ENCODE measurements at regions not wholly inside any gene's neighbourhood (a gene's known extent, or its start where the extent isn't known, plus 50 kb on each side); places are given as distances from the start of the nearest gene placed in this dataset.
"Not testable (repeated sequence)": the region's sequence is repeated elsewhere in the genome, so short reads cannot be mapped to it uniquely, and the experiment has no call there.

DNA sequence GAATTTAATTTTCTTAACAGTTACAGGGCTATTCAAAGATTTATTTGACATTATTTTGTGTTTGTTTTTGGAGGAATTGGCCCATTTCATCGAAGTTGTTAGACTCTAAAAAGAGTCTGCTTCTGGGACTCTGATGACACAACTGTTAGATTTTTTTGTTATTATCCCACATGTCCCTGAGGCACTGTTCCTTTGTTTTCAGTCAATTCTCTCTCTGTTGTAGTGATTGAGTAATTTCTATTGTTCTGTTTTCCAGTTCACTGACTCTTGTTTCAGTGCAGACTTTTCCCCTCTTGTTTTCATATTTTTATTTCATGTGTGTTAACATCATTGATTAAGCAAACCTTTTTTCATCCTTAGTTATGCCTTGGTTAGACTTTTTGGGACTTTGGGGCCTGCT lies 325.0 kb downstream of the ZNF326 start:
- no peak overlapping the region for H3K27ac Mint-ChIP-seq
- H3K27me3 Mint-ChIP-seq, result no peaks in the 10 kb centered on the region
- no peak overlapping the region for H3K4me3 Mint-ChIP-seq
- H3K9me3 Mint-ChIP-seq, result no peaks in the 10 kb centered on the region
- DNase-seq (no peak), ATAC-seq (no peak)
- no peaks in the 10 kb centered on the region for H3K36me3 Mint-ChIP-seq (ENCODE audit: low read depth)
- H3K4me1 Mint-ChIP-seq, result no peaks in the 10 kb centered on the region

- no peak for DNase-seq
- H3K4me3 Mint-ChIP-seq, result no peak overlapping the region
- H3K27me3 Mint-ChIP-seq, result no peaks in the 10 kb centered on the region
- no peaks in the 10 kb centered on the region for H3K4me1 Mint-ChIP-seq
- no peaks in the 10 kb centered on the region for H3K9me3 Mint-ChIP-seq
- no peak overlapping the region for H3K27ac Mint-ChIP-seq
- no peak for ATAC-seq
- no peaks in the 10 kb centered on the region for H3K36me3 Mint-ChIP-seq (ENCODE audit: low read depth)
These were observed 323.5 kb downstream of the ZNF326 start for GRCh38 chr1:90318431-90318830.

GRCh38 chr1:90317628-90318027 lies 322.7 kb downstream of the ZNF326 start:
- Mint-ChIP-seq H3K9me3 (no peaks in the 10 kb centered on the region), H3K4me3 (no peak overlapping the region), H3K4me1 (no peaks in the 10 kb centered on the region), H3K36me3 (ENCODE audit: low read depth) (no peaks in the 10 kb centered on the region), H3K27ac (no peak overlapping the region), H3K27me3 (no peaks in the 10 kb centered on the region)
- ATAC-seq (no peak), DNase-seq (no peak)

DNA sequence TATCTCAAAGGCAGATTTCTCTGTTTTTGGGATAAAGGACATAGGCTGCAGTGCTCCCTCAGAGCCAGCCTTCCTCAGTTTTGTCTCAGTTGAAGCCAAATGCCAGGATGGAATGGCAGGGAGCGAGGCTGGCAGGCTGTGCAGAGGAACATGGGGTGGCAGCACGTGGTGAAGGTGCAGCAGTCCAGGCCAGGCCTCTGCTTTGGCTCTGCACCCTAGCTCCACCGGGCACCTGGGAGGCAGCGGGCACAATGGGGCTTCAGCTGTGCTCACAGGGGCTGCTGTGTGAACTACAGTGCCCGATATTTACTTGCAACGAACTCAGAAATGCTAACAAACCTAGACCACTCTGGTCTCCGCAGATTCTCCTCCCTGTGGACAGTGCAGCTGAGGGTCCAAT lies 319.6 kb downstream of the ZNF326 start:
- no peak overlapping the region for H3K4me3 Mint-ChIP-seq
- no peak for ATAC-seq
- H3K4me1 Mint-ChIP-seq, result no peaks in the 10 kb centered on the region
- no peaks in the 10 kb centered on the region for H3K9me3 Mint-ChIP-seq
- H3K27ac Mint-ChIP-seq, result no peak overlapping the region
- no peak for DNase-seq
- no peaks in the 10 kb centered on the region for H3K27me3 Mint-ChIP-seq
- H3K36me3 Mint-ChIP-seq (ENCODE audit: low read depth), result no peaks in the 10 kb centered on the region

GRCh38 chr1:90313778-90314177 lies 318.9 kb downstream of the ZNF326 start:
- H3K9me3 Mint-ChIP-seq, result no peaks in the 10 kb centered on the region
- no peak overlapping the region for H3K4me3 Mint-ChIP-seq
- H3K27me3 Mint-ChIP-seq, result no peaks in the 10 kb centered on the region
- H3K4me1 Mint-ChIP-seq, result no peaks in the 10 kb centered on the region
- ATAC-seq, result no peak
- DNase-seq, result no peak
- no peak overlapping the region for H3K27ac Mint-ChIP-seq
- H3K36me3 Mint-ChIP-seq (ENCODE audit: low read depth), result no peaks in the 10 kb centered on the region

GRCh38 chr1:90309806-90310205 lies 314.9 kb downstream of the ZNF326 start:
- Mint-ChIP-seq H3K27ac (no peak overlapping the region), H3K9me3 (peaks cover 6% of the 10 kb centered on the region), H3K27me3 (peaks cover 2% of the 10 kb centered on the region), H3K4me1 (no peaks in the 10 kb centered on the region), H3K36me3 (ENCODE audit: low read depth) (no peaks in the 10 kb centered on the region), H3K4me3 (no peak overlapping the region)
- ATAC-seq, result no peak
- no peak for DNase-seq

GRCh38 chr1:90308421-90308820 lies 313.5 kb downstream of the ZNF326 start:
- no peak for ATAC-seq
- Mint-ChIP-seq H3K4me1 (no peaks in the 10 kb centered on the region), H3K9me3 (peaks cover 6% of the 10 kb centered on the region), H3K27ac (no peak overlapping the region), H3K4me3 (no peak overlapping the region), H3K36me3 (ENCODE audit: low read depth) (no peaks in the 10 kb centered on the region), H3K27me3 (peaks cover 2% of the 10 kb centered on the region)
- DNase-seq, result no peak

- Mint-ChIP-seq H3K27me3 (peaks cover 2% of the 10 kb centered on the region), H3K27ac (no peak overlapping the region), H3K36me3 (ENCODE audit: low read depth) (no peaks in the 10 kb centered on the region), H3K9me3 (peaks cover 6% of the 10 kb centered on the region), H3K4me1 (no peaks in the 10 kb centered on the region), H3K4me3 (no peak overlapping the region)
- no peak for DNase-seq
- ATAC-seq, result no peak
These were observed 310.7 kb downstream of the ZNF326 start for GRCh38 chr1:90305577-90305976.

- Mint-ChIP-seq H3K4me3 (no peak overlapping the region), H3K27ac (no peak overlapping the region), H3K36me3 (ENCODE audit: low read depth) (no peaks in the 10 kb centered on the region), H3K27me3 (peaks cover 3% of the 10 kb centered on the region), H3K9me3 (no peaks in the 10 kb centered on the region), H3K4me1 (no peaks in the 10 kb centered on the region)
- DNase-seq (no peak), ATAC-seq (no peak)
These were observed 301.4 kb downstream of the ZNF326 start for GRCh38 chr1:90296327-90296726.

GRCh38 chr1:90295534-90295933 lies 300.6 kb downstream of the ZNF326 start:
- DNase-seq (no peak), ATAC-seq (no peak)
- Mint-ChIP-seq H3K27ac (no peak overlapping the region), H3K4me3 (no peak overlapping the region), H3K27me3 (peaks cover 3% of the 10 kb centered on the region), H3K4me1 (no peaks in the 10 kb centered on the region), H3K9me3 (no peaks in the 10 kb centered on the region), H3K36me3 (ENCODE audit: low read depth) (no peaks in the 10 kb centered on the region)

GRCh38 chr1:90291431-90292216 lies 296.7 kb downstream of the ZNF326 start:
- H3K4me3 Mint-ChIP-seq, result no peak overlapping the region
- no peaks in the 10 kb centered on the region for H3K27me3 Mint-ChIP-seq
- no peaks in the 10 kb centered on the region for H3K36me3 Mint-ChIP-seq (ENCODE audit: low read depth)
- no peaks in the 10 kb centered on the region for H3K4me1 Mint-ChIP-seq
- DNase-seq (no peak), ATAC-seq (no peak)
- H3K27ac Mint-ChIP-seq, result no peak overlapping the region
- no peaks in the 10 kb centered on the region for H3K9me3 Mint-ChIP-seq

- H3K27ac Mint-ChIP-seq, result no peak overlapping the region
- H3K27me3 Mint-ChIP-seq, result no peaks in the 10 kb centered on the region
- H3K36me3 Mint-ChIP-seq (ENCODE audit: low read depth), result no peaks in the 10 kb centered on the region
- ATAC-seq, result no peak
- no peaks in the 10 kb centered on the region for H3K9me3 Mint-ChIP-seq
- no peak overlapping the region for H3K4me3 Mint-ChIP-seq
- no peak for DNase-seq
- no peaks in the 10 kb centered on the region for H3K4me1 Mint-ChIP-seq
These were observed 287.9 kb downstream of the ZNF326 start for GRCh38 chr1:90282811-90283210.

DNA sequence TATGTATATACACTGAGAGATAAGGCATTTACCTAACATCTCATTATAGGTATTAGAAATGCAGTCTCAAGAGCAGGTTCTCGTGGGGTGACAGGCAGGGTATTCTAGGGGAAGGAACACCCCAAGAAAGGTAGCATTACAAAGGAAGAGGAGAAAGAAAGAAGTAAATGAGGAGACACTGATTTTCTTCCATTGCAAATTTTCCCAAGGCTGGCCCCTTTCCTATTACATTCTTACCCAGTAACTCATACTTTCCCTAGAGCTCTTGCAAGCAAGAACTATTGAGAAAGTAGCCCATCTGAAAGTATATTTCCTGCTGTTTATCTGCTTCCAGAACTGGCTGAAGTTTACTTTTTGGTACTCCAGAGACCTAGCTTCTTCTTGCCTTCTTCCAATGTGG lies 287.0 kb downstream of the ZNF326 start:
- H3K27ac Mint-ChIP-seq; DNase-seq; H3K36me3 Mint-ChIP-seq (ENCODE audit: low read depth); H3K27me3 Mint-ChIP-seq; H3K9me3 Mint-ChIP-seq; ATAC-seq; H3K4me3 Mint-ChIP-seq; H3K4me1 Mint-ChIP-seq: not testable (repeated sequence)

DNA sequence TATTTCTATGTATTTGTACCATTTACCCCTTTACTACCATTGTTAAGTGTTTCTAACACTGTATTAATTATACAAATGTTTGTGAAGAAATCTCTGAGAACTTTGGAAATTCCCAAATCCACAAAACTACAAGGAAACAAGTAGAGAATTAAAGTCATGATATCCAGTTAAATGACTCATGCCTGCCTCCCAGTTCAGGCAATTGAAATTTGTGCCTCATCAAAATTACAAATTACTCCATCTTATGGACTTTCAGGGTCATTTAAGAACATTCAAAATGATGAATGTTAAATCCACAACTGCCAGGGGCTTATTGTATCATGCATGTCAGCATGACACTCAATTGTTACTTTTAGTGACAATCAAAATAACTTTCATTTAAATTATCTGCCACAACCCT lies 282.4 kb downstream of the ZNF326 start:
- Mint-ChIP-seq H3K4me1 (no peaks in the 10 kb centered on the region), H3K36me3 (ENCODE audit: low read depth) (no peaks in the 10 kb centered on the region), H3K9me3 (no peaks in the 10 kb centered on the region), H3K27ac (no peak overlapping the region), H3K4me3 (no peak overlapping the region), H3K27me3 (no peaks in the 10 kb centered on the region)
- no peak for ATAC-seq
- no peak for DNase-seq

GRCh38 chr1:90274376-90274775 lies 279.5 kb downstream of the ZNF326 start:
- ATAC-seq (no peak), DNase-seq (no peak)
- Mint-ChIP-seq H3K9me3 (no peaks in the 10 kb centered on the region), H3K4me3 (no peak overlapping the region), H3K27me3 (no peaks in the 10 kb centered on the region), H3K27ac (no peak overlapping the region), H3K36me3 (ENCODE audit: low read depth) (no peaks in the 10 kb centered on the region), H3K4me1 (no peaks in the 10 kb centered on the region)

DNA sequence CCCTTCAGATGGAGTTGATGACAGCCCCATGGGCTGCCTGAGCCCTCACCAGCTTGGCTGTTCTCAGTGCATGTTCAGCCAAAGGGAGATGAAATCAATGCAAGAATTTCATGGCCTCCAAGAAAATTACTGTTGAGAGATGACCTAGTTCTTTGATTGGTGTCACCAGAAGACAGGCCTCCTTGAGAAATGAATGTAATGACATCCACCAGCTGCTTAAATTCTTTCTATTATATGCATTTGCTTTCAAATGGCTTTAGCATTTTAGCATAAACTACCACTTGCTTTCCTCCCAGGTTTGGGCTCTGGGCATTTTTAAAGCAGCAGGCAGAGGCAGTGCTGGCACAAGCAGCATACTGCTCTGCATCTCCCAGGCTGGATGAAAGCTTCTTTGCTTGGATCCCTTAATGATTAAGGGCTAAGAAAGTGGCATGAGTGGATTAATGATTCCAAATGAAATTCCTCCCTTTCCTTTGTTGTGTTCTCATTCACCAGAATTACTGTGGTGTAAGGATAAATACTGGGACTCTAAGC lies 278.4 kb downstream of the ZNF326 start:
- Mint-ChIP-seq H3K27me3 (no peaks in the 10 kb centered on the region), H3K4me1 (no peaks in the 10 kb centered on the region), H3K36me3 (ENCODE audit: low read depth) (no peaks in the 10 kb centered on the region), H3K27ac (no peak overlapping the region), H3K9me3 (no peaks in the 10 kb centered on the region), H3K4me3 (no peak overlapping the region)
- ATAC-seq, result no peak
- DNase-seq, result no peak
